ENCODE measurements at regions not wholly inside any gene's neighbourhood (a gene's known extent, or its start where the extent isn't known, plus 50 kb on each side); places are given as distances from the start of the nearest gene placed in this dataset.

DNA sequence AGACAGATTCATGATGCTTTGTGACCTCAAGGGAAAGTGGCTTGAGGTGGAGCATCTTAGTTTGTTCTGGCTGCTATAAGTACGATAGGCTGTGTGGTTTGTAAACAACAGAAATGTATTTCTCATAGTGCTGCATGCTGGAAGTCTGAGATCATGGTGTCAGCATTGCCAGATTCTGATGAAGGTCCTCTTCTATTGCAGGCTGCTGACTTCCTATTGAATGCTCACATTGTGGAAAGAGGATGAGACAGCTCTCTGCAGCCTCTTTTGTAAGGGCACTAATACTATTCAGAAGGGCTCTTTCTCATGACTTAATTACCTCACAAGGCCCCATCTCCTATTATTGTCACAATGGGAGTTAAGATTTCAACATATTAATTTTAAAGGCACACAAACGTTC is 1674.0 kb upstream of the PCDH7 start:
- TF ChIP-seq BHLHE40 (IDR thresholded peaks at IDR 0.05; ENCODE audit: borderline replicate concordance), result no peak
- TF ChIP-seq CTBP1 (IDR thresholded peaks at IDR 0.05; ENCODE audit: borderline replicate concordance), result no peak
- TF ChIP-seq LEF1 (IDR thresholded peaks at IDR 0.05; ENCODE audit: borderline replicate concordance), result no peak
- no peak for TF ChIP-seq FOXA1 (IDR thresholded peaks at IDR 0.05)
- no peak for TF ChIP-seq ZNF384 (IDR thresholded peaks at IDR 0.05)
- no peak for TF ChIP-seq TARDBP (IDR thresholded peaks at IDR 0.05)
- TF ChIP-seq, protein P1, sequence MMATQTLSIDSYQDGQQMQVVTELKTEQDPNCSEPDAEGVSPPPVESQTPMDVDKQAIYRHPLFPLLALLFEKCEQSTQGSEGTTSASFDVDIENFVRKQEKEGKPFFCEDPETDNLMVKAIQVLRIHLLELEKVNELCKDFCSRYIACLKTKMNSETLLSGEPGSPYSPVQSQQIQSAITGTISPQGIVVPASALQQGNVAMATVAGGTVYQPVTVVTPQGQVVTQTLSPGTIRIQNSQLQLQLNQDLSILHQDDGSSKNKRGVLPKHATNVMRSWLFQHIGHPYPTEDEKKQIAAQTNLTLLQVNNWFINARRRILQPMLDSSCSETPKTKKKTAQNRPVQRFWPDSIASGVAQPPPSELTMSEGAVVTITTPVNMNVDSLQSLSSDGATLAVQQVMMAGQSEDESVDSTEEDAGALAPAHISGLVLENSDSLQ (IDR thresholded peaks at IDR 0.05), result no peak
- TF ChIP-seq ELF4 (IDR thresholded peaks at IDR 0.05), result no peak
- TF ChIP-seq HDGF (IDR thresholded peaks at IDR 0.05; ENCODE audit: borderline replicate concordance), result no peak
- TF ChIP-seq NFRKB (IDR thresholded peaks at IDR 0.05), result no peak
- no peak for TF ChIP-seq ARNT (IDR thresholded peaks at IDR 0.05)
- POLR2A ChIA-PET, result no interaction called here
- CTCF ChIA-PET, result no interaction called here
- DNase-seq (ENCODE audit: extremely low spot score), result no peak

GRCh38 chr4:29046781-29047180 is 1673.4 kb upstream of the PCDH7 start:
- POLR2A ChIA-PET, result no interaction called here
- TF ChIP-seq FOXA1 (IDR thresholded peaks at IDR 0.05) (no peak), FOXK2 (IDR thresholded peaks at IDR 0.05) (no peak), ELF4 (IDR thresholded peaks at IDR 0.05) (no peak), CTBP1 (IDR thresholded peaks at IDR 0.05; ENCODE audit: borderline replicate concordance) (no peak), SUZ12 (IDR thresholded peaks at IDR 0.05) (no peak), ARNT (IDR thresholded peaks at IDR 0.05) (no peak), LEF1 (IDR thresholded peaks at IDR 0.05; ENCODE audit: borderline replicate concordance) (no peak)
- TF ChIP-seq, protein P1 (IDR thresholded peaks at IDR 0.05), result no peak
- DNase-seq (ENCODE audit: extremely low spot score), result no peak
- CTCF ChIA-PET, result no interaction called here

DNA sequence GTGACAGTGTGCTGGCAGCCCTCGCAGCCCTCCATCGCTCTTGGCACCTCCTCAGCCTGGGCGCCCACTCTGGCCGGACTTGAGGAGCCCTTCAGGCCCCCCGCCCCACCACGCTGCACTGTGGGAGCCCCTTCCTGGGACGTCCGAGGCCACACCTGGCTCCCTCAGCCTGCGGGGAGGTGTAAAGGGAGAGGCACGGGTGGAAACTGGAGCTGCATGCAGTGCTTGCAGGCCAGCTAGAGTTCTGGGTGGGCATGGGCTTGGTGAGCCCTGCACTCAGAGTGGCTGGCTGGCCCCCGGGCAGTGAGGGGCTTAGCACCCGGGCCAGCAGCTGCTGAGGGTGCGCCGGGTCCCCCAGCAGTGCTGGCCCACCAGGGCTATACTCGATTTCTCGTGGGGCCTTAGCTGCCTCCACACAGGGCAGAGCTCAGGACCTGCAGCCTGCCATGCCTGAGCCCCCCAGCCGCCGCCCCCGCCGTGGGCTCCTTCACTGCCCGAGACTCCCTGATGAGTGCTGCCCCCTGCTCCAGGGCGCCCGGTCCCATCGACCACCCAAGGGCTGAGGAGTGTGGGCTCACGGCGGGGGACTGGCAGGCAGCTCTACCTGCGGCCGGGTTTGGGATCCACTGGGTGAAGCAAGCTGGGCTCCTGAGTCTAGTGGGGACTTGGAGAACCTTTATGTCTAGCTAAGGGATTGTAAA is 1672.7 kb upstream of the PCDH7 start:
- TF ChIP-seq FOXM1 (IDR thresholded peaks at IDR 0.05; ENCODE audit: borderline replicate concordance), result no peak
- no peak for TF ChIP-seq HDGF (IDR thresholded peaks at IDR 0.05; ENCODE audit: borderline replicate concordance)
- TF ChIP-seq, protein P1 (IDR thresholded peaks at IDR 0.05), result no peak
- no peak for TF ChIP-seq L3MBTL2 (conservative IDR thresholded peaks at IDR 0.05)
- TF ChIP-seq ZNF384 (IDR thresholded peaks at IDR 0.05), result no peak
- no peak for TF ChIP-seq TARDBP (IDR thresholded peaks at IDR 0.05)
- no peak for TF ChIP-seq LEF1 (IDR thresholded peaks at IDR 0.05; ENCODE audit: borderline replicate concordance)
- no peak for TF ChIP-seq FOXK2 (IDR thresholded peaks at IDR 0.05)
- TF ChIP-seq SP1 (IDR thresholded peaks at IDR 0.05), result no peak
- TF ChIP-seq SUZ12 (IDR thresholded peaks at IDR 0.05), result no peak
- no peak for TF ChIP-seq CTBP1 (IDR thresholded peaks at IDR 0.05; ENCODE audit: borderline replicate concordance)
- no peak for TF ChIP-seq NFRKB (IDR thresholded peaks at IDR 0.05)
- TF ChIP-seq ARNT (IDR thresholded peaks at IDR 0.05), result no peak
- POLR2A ChIA-PET, result no interaction called here
- DNase-seq (ENCODE audit: extremely low spot score), result no peak
- CTCF ChIA-PET, result no interaction called here

DNA sequence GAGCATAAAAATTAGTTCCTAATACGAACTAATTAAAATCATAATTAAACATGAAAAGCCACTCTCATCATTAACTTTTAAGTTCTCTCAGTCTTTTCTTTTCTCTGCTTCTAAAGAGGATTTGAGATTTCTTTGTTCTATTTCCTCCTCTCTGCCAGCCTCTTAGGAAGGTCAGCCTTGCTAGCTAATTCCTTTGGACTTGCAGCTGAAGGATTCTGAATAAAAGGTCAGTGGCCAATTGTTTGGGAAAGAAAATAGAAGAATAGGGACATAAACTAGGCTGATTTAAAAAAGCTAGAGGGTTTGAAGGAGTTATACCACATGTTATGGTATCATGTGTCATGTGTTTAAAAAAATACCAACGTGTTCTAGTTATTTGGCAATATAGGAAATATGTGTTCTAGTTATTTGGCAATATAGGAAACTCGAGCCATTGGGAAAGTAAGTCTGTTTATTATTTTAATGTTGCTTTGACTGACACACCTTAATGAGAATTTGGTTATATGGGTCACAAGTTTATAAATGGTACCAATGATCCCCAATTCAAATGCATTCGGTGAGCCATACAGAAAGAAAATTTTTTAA is 1668.7 kb upstream of the PCDH7 start:
- TF ChIP-seq L3MBTL2 (conservative IDR thresholded peaks at IDR 0.05) (no peak), HDGF (IDR thresholded peaks at IDR 0.05; ENCODE audit: borderline replicate concordance) (no peak), SP1 (IDR thresholded peaks at IDR 0.05) (no peak), LEF1 (IDR thresholded peaks at IDR 0.05; ENCODE audit: borderline replicate concordance) (no peak)
- no peak for DNase-seq (ENCODE audit: extremely low spot score)
- ChIA-PET POLR2A (no interaction called here), CTCF (no interaction called here)

DNA sequence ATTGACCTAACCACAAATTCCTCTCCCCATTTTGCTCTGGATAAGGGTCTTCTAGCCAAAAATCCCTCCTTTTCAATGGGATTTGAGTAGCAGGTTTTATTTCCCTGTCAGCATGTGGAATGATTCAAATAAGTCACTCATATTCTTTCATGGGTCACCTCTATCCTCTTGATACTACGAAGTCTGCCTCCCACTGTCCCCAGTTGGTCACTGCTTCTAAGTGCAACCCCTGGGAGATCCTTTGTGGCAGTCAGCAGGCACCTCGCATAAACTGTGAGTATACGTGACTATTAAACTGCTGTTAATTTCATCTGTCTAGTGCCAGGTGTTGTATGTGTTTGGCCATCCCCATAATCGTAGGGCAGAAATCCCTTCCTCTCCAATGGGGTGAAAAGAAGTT is 1667.9 kb upstream of the PCDH7 start:
- POLR2A ChIA-PET, result no interaction called here
- TF ChIP-seq ARNT (IDR thresholded peaks at IDR 0.05), result no peak
- TF ChIP-seq HDGF (IDR thresholded peaks at IDR 0.05; ENCODE audit: borderline replicate concordance), result no peak
- TF ChIP-seq, protein P1 (IDR thresholded peaks at IDR 0.05), result no peak
- TF ChIP-seq LEF1 (IDR thresholded peaks at IDR 0.05; ENCODE audit: borderline replicate concordance), result no peak
- no peak for TF ChIP-seq TARDBP (IDR thresholded peaks at IDR 0.05)
- TF ChIP-seq CTBP1 (IDR thresholded peaks at IDR 0.05; ENCODE audit: borderline replicate concordance), result no peak
- no peak for DNase-seq (ENCODE audit: extremely low spot score)
- CTCF ChIA-PET, result no interaction called here

GRCh38 chr4:29058531-29058930 is 1661.6 kb upstream of the PCDH7 start:
- TF ChIP-seq SP1 (IDR thresholded peaks at IDR 0.05) (no peak), ARNT (IDR thresholded peaks at IDR 0.05) (no peak), LEF1 (IDR thresholded peaks at IDR 0.05; ENCODE audit: borderline replicate concordance) (no peak), L3MBTL2 (conservative IDR thresholded peaks at IDR 0.05) (no peak), HDGF (IDR thresholded peaks at IDR 0.05; ENCODE audit: borderline replicate concordance) (no peak), CTBP1 (IDR thresholded peaks at IDR 0.05; ENCODE audit: borderline replicate concordance) (no peak), SUZ12 (IDR thresholded peaks at IDR 0.05) (no peak), FOXA1 (IDR thresholded peaks at IDR 0.05) (no peak), TARDBP (IDR thresholded peaks at IDR 0.05) (no peak), ZNF384 (IDR thresholded peaks at IDR 0.05) (no peak), NFRKB (IDR thresholded peaks at IDR 0.05) (no peak), BHLHE40 (IDR thresholded peaks at IDR 0.05; ENCODE audit: borderline replicate concordance) (no peak)
- TF ChIP-seq, protein P1 (IDR thresholded peaks at IDR 0.05), result no peak
- ChIA-PET POLR2A (no interaction called here), CTCF (no interaction called here)
- no peak for DNase-seq (ENCODE audit: extremely low spot score)

Data from HEK293T (cell line).